Thyroid gland (tissue), 4 donors: ENCODE measurements at regions not wholly inside any gene's neighbourhood (a gene's known extent, or its start where the extent isn't known, plus 50 kb on each side); places are given as distances from the start of the nearest gene placed in this dataset.

ENCODE experiments used
- CTCF ChIP-seq, 6 experiments: fragments of 200-600 bp in 3 of 6; fragments of 450-650 bp in 3 of 6; sonication (generic) in 3 of 6; IDR thresholded peaks; one replicate each; pipeline ENCODE4 v1.5.1; 2016 to 2019; ENCODE audit warnings: antibody characterized with exemption in 6 of 6, mild to moderate bottlenecking in 2 of 6, inconsistent platforms in 1 of 6, moderate library complexity in 1 of 6
- POLR2A ChIP-seq, 2 donors: fragments of 450-650 bp; IDR thresholded peaks; one replicate each; pipeline ENCODE4 v1.6.1; 2017; ENCODE audit warnings: antibody characterized with exemption in 2 of 2, mild to moderate bottlenecking in 2 of 2, moderate library complexity in 1 of 2

- no peak for TF ChIP-seq CTCF (IDR thresholded peaks at IDR 0.05)
- TF ChIP-seq POLR2A (IDR thresholded peaks at IDR 0.05): no peak
Measured at GRCh38 chr15:95528920-95529319, 801.6 kb upstream of the NR2F2 start.
